SK-N-SH treated with all-trans-retinoic acid at 6 μM for 48 hours (cell line): ENCODE measurements at regions not wholly inside any gene's neighbourhood (a gene's known extent, or its start where the extent isn't known, plus 50 kb on each side); places are given as distances from the start of the nearest gene placed in this dataset.

Experiments used
- ATAC-seq: fragments of 200-7000 bp; cut with Tn5 transposase; 3 replicates; pipeline ENCODE4 v1.9.1; 2020; ENCODE audit warnings: mild to moderate bottlenecking, moderate library complexity
- ARNTL ChIP-seq: fragments of 450-650 bp; formaldehyde crosslinking; IDR thresholded peaks from 2 replicates; pipeline ENCODE4 v1.5.0; 2020; ENCODE audit warnings: low read depth, mild to moderate bottlenecking, moderate library complexity, borderline replicate concordance
- BACH2 ChIP-seq: fragments of 250-450 bp; sonication (Bioruptor Pico); IDR thresholded peaks from 2 replicates; pipeline ENCODE4 v1.9.0; 2021; ENCODE audit warnings: mild to moderate bottlenecking, borderline replicate concordance
- CSDC2 ChIP-seq: fragments of 250-450 bp; sonication (Bioruptor Pico); IDR thresholded peaks from 2 replicates; pipeline ENCODE4 v1.5.0; 2020; ENCODE audit warnings: mild to moderate bottlenecking, moderate library complexity
- CSRNP3 ChIP-seq: fragments of 250-450 bp; sonication (Bioruptor Pico); IDR thresholded peaks from 2 replicates; pipeline ENCODE4 v1.5.1; 2021; ENCODE audit warnings: mild to moderate bottlenecking, moderate library complexity
- ESRRG ChIP-seq: fragments of 250-450 bp; sonication (Bioruptor Pico); IDR thresholded peaks from 2 replicates; pipeline ENCODE4 v1.6.1; 2021; ENCODE audit warnings: mild to moderate bottlenecking
- ISL1 ChIP-seq: fragments of 250-450 bp; sonication (Bioruptor Pico); IDR thresholded peaks from 2 replicates; pipeline ENCODE4 v2.1.2; 2022; ENCODE audit warnings: mild to moderate bottlenecking, moderate library complexity
- OSR1 ChIP-seq: fragments of 250-450 bp; sonication (Bioruptor Pico); IDR thresholded peaks from 2 replicates; pipeline ENCODE4 v1.8.0; 2022; ENCODE audit warnings: moderate library complexity, mild to moderate bottlenecking, inconsistent platforms
- POU6F1 ChIP-seq: fragments of 250-450 bp; sonication (Bioruptor Pico); IDR thresholded peaks from 2 replicates; pipeline ENCODE4 v1.8.0; 2021; ENCODE audit warnings: low read depth, mild to moderate bottlenecking, moderate library complexity, borderline replicate concordance
- PPARA ChIP-seq: fragments of 250-450 bp; sonication (Bioruptor Pico); IDR thresholded peaks from 2 replicates; pipeline ENCODE4 v1.5.0; 2020; ENCODE audit warnings: mild to moderate bottlenecking, borderline replicate concordance
- SNAI2 ChIP-seq: fragments of 250-450 bp; sonication (Bioruptor Pico); IDR thresholded peaks from 2 replicates; pipeline ENCODE4 v1.5.0; 2020; ENCODE audit warnings: mild to moderate bottlenecking, moderate library complexity
- TCF4 ChIP-seq: fragments of 250-450 bp; sonication (Bioruptor Pico); IDR thresholded peaks from 2 replicates; pipeline ENCODE4 v1.8.0; 2021; ENCODE audit warnings: mild to moderate bottlenecking, moderate library complexity, borderline replicate concordance
- ZC3H10 ChIP-seq: fragments of 250-450 bp; sonication (Bioruptor Pico); IDR thresholded peaks from 2 replicates; pipeline ENCODE4 v1.5.1; 2021; ENCODE audit warnings: mild to moderate bottlenecking, moderate library complexity
- ZFP3 ChIP-seq: fragments of 250-450 bp; sonication (Bioruptor Pico); IDR thresholded peaks from 2 replicates; pipeline ENCODE4 v1.5.0; 2020; ENCODE audit warnings: mild to moderate bottlenecking, moderate library complexity
- ZFP30 ChIP-seq: fragments of 450-650 bp; formaldehyde crosslinking; IDR thresholded peaks from 2 replicates; pipeline ENCODE4 v1.5.0; 2022; ENCODE audit warnings: mild to moderate bottlenecking, moderate library complexity
- ZNF565 ChIP-seq: fragments of 450-650 bp; formaldehyde crosslinking; conservative IDR thresholded peaks from 2 replicates; pipeline ENCODE4 v1.5.0; 2020; ENCODE audit warnings: low read depth, mild to moderate bottlenecking, moderate library complexity
- ZNF70 ChIP-seq: fragments of 450-650 bp; formaldehyde crosslinking; IDR thresholded peaks from 2 replicates; pipeline ENCODE4 v1.5.0; 2020; ENCODE audit warnings: mild to moderate bottlenecking, moderate library complexity
- ZNF8 ChIP-seq: fragments of 450-650 bp; formaldehyde crosslinking; IDR thresholded peaks from 2 replicates; pipeline ENCODE4 v1.5.0; 2020; ENCODE audit warnings: mild to moderate bottlenecking, moderate library complexity
- TF ChIP-seq, protein P1 (sequence below): fragments of 250-450 bp; sonication (Bioruptor Pico); IDR thresholded peaks from 2 replicates; pipeline ENCODE4 v1.5.0; 2020; ENCODE audit warnings: mild to moderate bottlenecking, moderate library complexity
- TF ChIP-seq, protein P2 (sequence below): fragments of 250-450 bp; sonication (Bioruptor Pico); IDR thresholded peaks from 2 replicates; pipeline ENCODE4 v1.8.0; 2020; ENCODE audit warnings: mild to moderate bottlenecking, moderate library complexity, borderline replicate concordance

- TF ChIP-seq CSRNP3 (CRISPR knock-in tag): no peak
- TF ChIP-seq ZNF70 (CRISPR knock-in tag): no peak
- TF ChIP-seq ZNF8 (CRISPR knock-in tag): no peak
- no peak for TF ChIP-seq ZFP3 (CRISPR knock-in tag)
- no peak for TF ChIP-seq ISL1 (CRISPR knock-in tag)
- ATAC-seq: no peak
Observed at GRCh38 chr1:234529950-234530237, 50.9 kb upstream of the TARBP1 start.

DNA sequence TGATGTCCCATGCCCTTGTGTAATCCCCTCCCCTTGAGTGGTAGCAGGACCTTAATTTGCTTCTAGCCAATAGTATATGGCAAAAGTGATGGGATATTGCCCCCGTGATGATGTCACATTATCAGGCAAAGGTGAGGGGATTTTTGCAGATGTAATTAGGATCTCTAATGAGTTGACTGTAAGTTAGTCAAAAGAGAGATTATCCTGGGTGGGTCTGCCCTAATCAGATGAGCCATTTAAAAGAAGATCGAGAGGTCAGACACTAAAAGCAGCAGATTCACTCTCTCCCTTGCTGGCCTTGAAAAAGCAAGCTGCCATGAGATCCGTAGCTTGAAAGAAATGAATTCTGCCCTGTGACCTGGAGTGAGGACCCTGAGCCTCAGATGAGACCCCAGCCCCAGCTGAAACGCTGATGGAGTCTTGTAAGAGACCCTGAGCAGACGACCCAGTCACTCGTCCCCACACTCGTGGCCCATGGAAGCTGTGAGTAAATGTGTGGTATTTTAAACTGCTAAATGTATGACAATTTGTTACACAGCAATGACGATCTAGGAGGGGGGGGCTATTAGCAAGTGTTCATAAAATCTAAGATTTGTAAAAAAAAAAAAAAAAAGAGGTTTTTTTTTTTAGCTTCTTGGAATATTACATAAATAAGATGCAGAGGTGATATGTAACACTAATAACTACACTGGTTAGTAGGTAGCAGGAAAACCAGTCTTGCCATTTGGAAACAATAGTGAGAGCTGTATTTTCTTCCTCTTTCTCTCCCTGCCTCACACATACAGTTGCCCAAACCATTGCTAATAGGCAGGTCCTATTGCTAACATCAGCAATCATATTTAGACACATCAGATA is 50.3 kb upstream of the TARBP1 start:
- no peak for ATAC-seq
- TF ChIP-seq SNAI2 (CRISPR knock-in tag) (no peak), ZNF565 (CRISPR knock-in tag) (no peak), PPARA (CRISPR knock-in tag) (no peak), ISL1 (CRISPR knock-in tag) (no peak), ZNF70 (CRISPR knock-in tag) (no peak), ZC3H10 (CRISPR knock-in tag) (no peak), ARNTL (CRISPR knock-in tag) (no peak), CSDC2 (CRISPR knock-in tag) (no peak), ZNF8 (CRISPR knock-in tag) (no peak), POU6F1 (no peak), BACH2 (no peak), CSRNP3 (CRISPR knock-in tag) (no peak), OSR1 (CRISPR knock-in tag) (no peak), ZFP30 (no peak), ESRRG (no peak), ZFP3 (CRISPR knock-in tag) (no peak), TCF4 (CRISPR knock-in tag) (no peak)
- TF ChIP-seq, protein P1, sequence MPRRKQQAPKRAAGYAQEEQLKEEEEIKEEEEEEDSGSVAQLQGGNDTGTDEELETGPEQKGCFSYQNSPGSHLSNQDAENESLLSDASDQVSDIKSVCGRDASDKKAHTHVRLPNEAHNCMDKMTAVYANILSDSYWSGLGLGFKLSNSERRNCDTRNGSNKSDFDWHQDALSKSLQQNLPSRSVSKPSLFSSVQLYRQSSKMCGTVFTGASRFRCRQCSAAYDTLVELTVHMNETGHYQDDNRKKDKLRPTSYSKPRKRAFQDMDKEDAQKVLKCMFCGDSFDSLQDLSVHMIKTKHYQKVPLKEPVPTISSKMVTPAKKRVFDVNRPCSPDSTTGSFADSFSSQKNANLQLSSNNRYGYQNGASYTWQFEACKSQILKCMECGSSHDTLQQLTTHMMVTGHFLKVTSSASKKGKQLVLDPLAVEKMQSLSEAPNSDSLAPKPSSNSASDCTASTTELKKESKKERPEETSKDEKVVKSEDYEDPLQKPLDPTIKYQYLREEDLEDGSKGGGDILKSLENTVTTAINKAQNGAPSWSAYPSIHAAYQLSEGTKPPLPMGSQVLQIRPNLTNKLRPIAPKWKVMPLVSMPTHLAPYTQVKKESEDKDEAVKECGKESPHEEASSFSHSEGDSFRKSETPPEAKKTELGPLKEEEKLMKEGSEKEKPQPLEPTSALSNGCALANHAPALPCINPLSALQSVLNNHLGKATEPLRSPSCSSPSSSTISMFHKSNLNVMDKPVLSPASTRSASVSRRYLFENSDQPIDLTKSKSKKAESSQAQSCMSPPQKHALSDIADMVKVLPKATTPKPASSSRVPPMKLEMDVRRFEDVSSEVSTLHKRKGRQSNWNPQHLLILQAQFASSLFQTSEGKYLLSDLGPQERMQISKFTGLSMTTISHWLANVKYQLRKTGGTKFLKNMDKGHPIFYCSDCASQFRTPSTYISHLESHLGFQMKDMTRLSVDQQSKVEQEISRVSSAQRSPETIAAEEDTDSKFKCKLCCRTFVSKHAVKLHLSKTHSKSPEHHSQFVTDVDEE (CRISPR knock-in tag): no peak
- TF ChIP-seq, protein P2, sequence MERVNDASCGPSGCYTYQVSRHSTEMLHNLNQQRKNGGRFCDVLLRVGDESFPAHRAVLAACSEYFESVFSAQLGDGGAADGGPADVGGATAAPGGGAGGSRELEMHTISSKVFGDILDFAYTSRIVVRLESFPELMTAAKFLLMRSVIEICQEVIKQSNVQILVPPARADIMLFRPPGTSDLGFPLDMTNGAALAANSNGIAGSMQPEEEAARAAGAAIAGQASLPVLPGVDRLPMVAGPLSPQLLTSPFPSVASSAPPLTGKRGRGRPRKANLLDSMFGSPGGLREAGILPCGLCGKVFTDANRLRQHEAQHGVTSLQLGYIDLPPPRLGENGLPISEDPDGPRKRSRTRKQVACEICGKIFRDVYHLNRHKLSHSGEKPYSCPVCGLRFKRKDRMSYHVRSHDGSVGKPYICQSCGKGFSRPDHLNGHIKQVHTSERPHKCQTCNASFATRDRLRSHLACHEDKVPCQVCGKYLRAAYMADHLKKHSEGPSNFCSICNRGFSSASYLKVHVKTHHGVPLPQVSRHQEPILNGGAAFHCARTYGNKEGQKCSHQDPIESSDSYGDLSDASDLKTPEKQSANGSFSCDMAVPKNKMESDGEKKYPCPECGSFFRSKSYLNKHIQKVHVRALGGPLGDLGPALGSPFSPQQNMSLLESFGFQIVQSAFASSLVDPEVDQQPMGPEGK (CRISPR knock-in tag): no peak
